OCI-LY3 (cell line): ENCODE measurements at regions not wholly inside any gene's neighbourhood (a gene's known extent, or its start where the extent isn't known, plus 50 kb on each side); places are given as distances from the start of the nearest gene placed in this dataset.

Experiments used
- H2AFZ ChIP-seq: fragments of 200-600, 300-600 bp; shearing (Covaris generic); 2 replicates; pipeline ENCODE4 v1.6.0; 2014; ENCODE audit warnings: antibody characterized with exemption, low read depth, low read length
- H3K27ac ChIP-seq: fragments of 200-600, 300-600 bp; sonication (generic); 2 replicates; pipeline ENCODE4 v1.5.1; 2014; ENCODE audit warnings: mild to moderate bottlenecking, low read length, moderate library complexity, mixed read lengths
- H3K27me3 ChIP-seq: fragments of 200-600, 300-600 bp; sonication (generic); 2 replicates; pipeline ENCODE4 v1.6.1; 2014; ENCODE audit warnings: low read depth, low read length, mixed read lengths
- H3K36me3 ChIP-seq: fragments of 200-600, 300-600 bp; sonication (generic); replicated peaks from 2 replicates; pipeline ENCODE3; 2014; ENCODE audit warnings: low read depth, low read length, mixed read lengths
- H3K4me1 ChIP-seq: fragments of 300-600, 200-600 bp; sonication (generic); 2 replicates; pipeline ENCODE4 v1.6.1; 2014; ENCODE audit warnings: low read length, mixed read lengths
- H3K4me2 ChIP-seq: fragments of 200-600, 300-600 bp; sonication (generic); 2 replicates; pipeline ENCODE4 v1.6.1; 2014; ENCODE audit warnings: low read length, mixed read lengths
- H3K4me3 ChIP-seq: fragments of 300-600, 200-600 bp; sonication (generic); 2 replicates; pipeline ENCODE4 v1.5.1; 2014; ENCODE audit warnings: antibody characterized with exemption, mild to moderate bottlenecking, low read length, moderate library complexity
- H3K79me2 ChIP-seq: fragments of 300-600, 200-600 bp; shearing (Covaris generic); 2 replicates; pipeline ENCODE4 v1.6.1; 2014; ENCODE audit warnings: mild to moderate bottlenecking, low read length, mixed read lengths
- H3K9ac ChIP-seq: fragments of 300-600, 200-600 bp; shearing (Covaris generic); 2 replicates; pipeline ENCODE4 v1.6.0; 2014; ENCODE audit warnings: mild to moderate bottlenecking, low read length, moderate library complexity
- H3K9me3 ChIP-seq: fragments of 200-600, 300-600 bp; shearing (Covaris generic); 2 replicates; pipeline ENCODE4 v1.6.1; 2014; ENCODE audit warnings: low read length, mixed read lengths; ENCODE audit not compliant: insufficient read depth
- H4K20me1 ChIP-seq: fragments of 200-600, 300-600 bp; sonication (generic); 2 replicates; pipeline ENCODE4 v1.6.1; 2016; ENCODE audit warnings: low read length, mixed read lengths; ENCODE audit not compliant: insufficient read depth
- CTCF ChIP-seq: fragments of 200-600, 300-600 bp; sonication (generic); IDR thresholded peaks from 2 replicates; pipeline ENCODE4 v1.5.1; 2014; ENCODE audit warnings: antibody characterized with exemption, low read length, low read depth
- EZH2phosphoT487 ChIP-seq: fragments of 200-600 bp; shearing (Covaris generic); IDR thresholded peaks from 2 replicates; pipeline ENCODE4 v1.6.1; 2018; ENCODE audit warnings: antibody characterized with exemption, mixed run types, low read depth

DNA sequence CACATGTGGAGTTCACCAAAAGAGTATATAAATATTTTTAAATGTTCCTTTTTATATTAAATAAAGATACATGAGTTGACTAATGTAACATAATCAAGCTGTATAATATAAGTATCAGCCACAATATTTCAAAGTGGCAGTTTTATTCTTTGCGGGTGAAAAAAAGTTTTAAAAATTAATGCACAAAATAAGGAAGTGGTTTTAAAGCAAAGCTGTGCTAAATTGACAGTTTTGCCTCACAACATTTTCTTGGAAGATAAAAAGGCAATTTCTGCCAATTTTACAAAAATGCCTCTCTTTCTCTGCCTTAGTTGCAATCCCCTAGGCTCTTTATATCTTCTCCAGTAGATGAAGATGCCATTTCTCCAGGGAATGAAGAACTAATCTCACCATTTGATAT is 719.1 kb downstream of the C12orf50 start:
- peak overlapping the region; percentile 49 for H3K9ac ChIP-seq
- H3K36me3 ChIP-seq: no peaks in the 10 kb centered on the region
- H3K4me3 ChIP-seq: peak overlapping the region; percentile 53
- TF ChIP-seq CTCF (no peak), EZH2phosphoT487 (no peak)
- H4K20me1 ChIP-seq: no peaks in the 10 kb centered on the region
- peak overlapping the region; percentile 68 for H3K27ac ChIP-seq
- H3K9me3 ChIP-seq: no peaks in the 10 kb centered on the region
- peak overlapping the region; percentile 87 for H3K4me2 ChIP-seq
- no peaks in the 10 kb centered on the region for H3K27me3 ChIP-seq
- peaks cover 45% of the 10 kb centered on the region for H3K4me1 ChIP-seq
- H2AFZ ChIP-seq: peak overlapping the region; percentile 62
- no peaks in the 10 kb centered on the region for H3K79me2 ChIP-seq

DNA sequence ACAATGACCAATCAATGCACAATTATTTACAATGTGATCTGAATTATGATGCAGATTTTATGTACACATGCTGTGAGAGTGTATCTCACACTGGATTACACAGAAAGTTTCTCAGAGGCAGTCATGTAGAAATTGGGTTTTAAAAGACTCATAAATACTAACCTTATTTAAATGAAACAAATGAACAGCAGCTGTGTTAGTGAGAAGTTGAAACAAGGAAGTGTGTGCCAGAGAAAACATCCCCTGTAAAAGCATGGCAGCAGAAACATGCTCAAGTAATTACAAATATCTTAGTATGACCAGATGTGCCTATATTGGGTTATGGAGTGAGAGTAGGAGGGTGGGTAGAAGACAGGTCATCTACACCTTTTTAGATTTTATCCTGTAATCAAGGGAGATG is 723.7 kb downstream of the C12orf50 start:
- peak overlapping the region; percentile 16 for H3K4me3 ChIP-seq
- H3K27me3 ChIP-seq: no peaks in the 10 kb centered on the region
- H3K4me1 ChIP-seq: peaks cover 48% of the 10 kb centered on the region
- TF ChIP-seq CTCF (no peak), EZH2phosphoT487 (no peak)
- H3K27ac ChIP-seq: peak overlapping the region; percentile 78
- peak overlapping the region; percentile 27 for H3K9ac ChIP-seq
- peak overlapping the region; percentile 63; the same call in 1 of the 2 replicates for H2AFZ ChIP-seq
- no peaks in the 10 kb centered on the region for H3K9me3 ChIP-seq
- no peaks in the 10 kb centered on the region for H3K36me3 ChIP-seq
- H3K4me2 ChIP-seq: peak overlapping the region; percentile 45
- H3K79me2 ChIP-seq: no peaks in the 10 kb centered on the region
- no peaks in the 10 kb centered on the region for H4K20me1 ChIP-seq

DNA sequence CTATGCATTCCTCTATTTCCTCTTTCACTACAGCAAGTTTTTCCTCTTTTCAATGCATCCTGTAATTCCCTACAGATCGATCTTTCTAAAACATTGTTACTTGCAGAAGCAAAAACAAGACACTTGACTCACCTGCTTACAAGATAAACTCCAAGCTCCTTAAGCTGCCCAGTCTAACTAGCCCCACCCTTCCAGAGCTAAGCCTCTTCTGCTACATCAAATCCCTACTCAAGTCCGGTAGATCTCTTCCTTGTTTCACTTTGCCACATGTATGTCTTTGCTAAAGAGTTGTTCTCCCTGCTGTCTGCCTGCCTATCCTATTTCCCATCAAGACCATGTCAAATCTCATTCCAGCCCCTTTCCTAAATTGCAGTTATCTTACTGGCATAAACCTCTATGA is 724.8 kb downstream of the C12orf50 start:
- TF ChIP-seq CTCF (no peak), EZH2phosphoT487 (no peak)
- H3K27me3 ChIP-seq: no peaks in the 10 kb centered on the region
- H3K9me3 ChIP-seq: no peaks in the 10 kb centered on the region
- H3K4me2 ChIP-seq: peak overlapping the region; percentile 45
- no peaks in the 10 kb centered on the region for H3K79me2 ChIP-seq
- no peak overlapping the region for H3K4me3 ChIP-seq
- peaks cover 38% of the 10 kb centered on the region for H3K4me1 ChIP-seq
- H2AFZ ChIP-seq: 0 out of 2 replicates have a peak overlapping the region, but pooled peaks have one; percentile 6
- no peak overlapping the region for H3K9ac ChIP-seq
- peak overlapping the region; percentile 78 for H3K27ac ChIP-seq
- no peaks in the 10 kb centered on the region for H4K20me1 ChIP-seq
- H3K36me3 ChIP-seq: no peaks in the 10 kb centered on the region

GRCh38 chr12:87303396-87304012 is 725.7 kb downstream of the C12orf50 start:
- Histone ChIP-seq H2AFZ (0 out of 2 replicates have a peak overlapping the region, but pooled peaks have one; percentile 11), H3K4me2 (no peak overlapping the region), H3K4me1 (peaks cover 36% of the 10 kb centered on the region), H3K27ac (no peak overlapping the region), H3K27me3 (no peaks in the 10 kb centered on the region), H3K79me2 (no peaks in the 10 kb centered on the region), H3K9ac (no peak overlapping the region), H3K4me3 (no peak overlapping the region), H4K20me1 (no peaks in the 10 kb centered on the region), H3K36me3 (no peaks in the 10 kb centered on the region), H3K9me3 (no peaks in the 10 kb centered on the region)
- no peak for TF ChIP-seq EZH2phosphoT487
- no peak for TF ChIP-seq CTCF
